ENCODE measurements at regions not wholly inside any gene's neighbourhood (a gene's known extent, or its start where the extent isn't known, plus 50 kb on each side); places are given as distances from the start of the nearest gene placed in this dataset.

DNA sequence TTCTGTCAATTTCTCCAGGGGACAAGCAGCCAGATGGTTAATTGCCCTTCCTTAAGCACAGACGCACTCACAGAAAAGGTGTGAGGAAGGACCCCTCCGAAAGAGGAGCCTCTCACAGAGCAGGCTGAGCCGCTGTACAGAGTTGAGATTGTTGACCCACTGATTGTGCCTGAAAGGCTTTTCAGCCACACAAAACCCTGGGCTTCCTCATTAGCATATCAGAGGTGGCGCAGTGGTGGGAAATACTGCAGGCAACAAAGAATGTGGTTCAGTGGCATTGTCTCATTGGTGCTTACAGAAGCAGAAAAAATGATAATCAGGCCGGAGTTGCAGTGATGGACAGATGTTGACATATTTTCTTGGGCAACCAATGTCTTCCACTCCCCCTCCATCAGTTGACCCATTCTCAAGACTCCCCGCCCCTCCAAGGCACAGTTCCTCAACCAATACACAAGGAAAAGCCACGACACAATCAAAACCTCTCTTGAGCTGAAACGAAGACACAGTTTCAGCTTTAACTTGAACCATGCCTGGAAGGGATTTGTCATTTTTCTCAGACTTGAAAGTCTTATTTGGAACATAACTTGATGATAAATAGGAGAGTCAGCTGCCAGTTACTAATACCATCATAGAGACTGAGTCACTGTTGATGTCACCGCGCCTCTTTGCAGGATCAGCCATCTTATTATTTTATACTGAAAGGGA, 53.1 kb downstream of the ATXN3L start:
- Histone ChIP-seq H3K27me3 (no peaks in the 10 kb centered on the region), H3K4me1 (no peaks in the 10 kb centered on the region), H3K4me3 (ENCODE audit: low read depth, low read length) (no peak overlapping the region), H3K9me3 (no peaks in the 10 kb centered on the region), H3K36me3 (no peaks in the 10 kb centered on the region)
- DNase-seq = no peak
- TF ChIP-seq, protein P1, sequence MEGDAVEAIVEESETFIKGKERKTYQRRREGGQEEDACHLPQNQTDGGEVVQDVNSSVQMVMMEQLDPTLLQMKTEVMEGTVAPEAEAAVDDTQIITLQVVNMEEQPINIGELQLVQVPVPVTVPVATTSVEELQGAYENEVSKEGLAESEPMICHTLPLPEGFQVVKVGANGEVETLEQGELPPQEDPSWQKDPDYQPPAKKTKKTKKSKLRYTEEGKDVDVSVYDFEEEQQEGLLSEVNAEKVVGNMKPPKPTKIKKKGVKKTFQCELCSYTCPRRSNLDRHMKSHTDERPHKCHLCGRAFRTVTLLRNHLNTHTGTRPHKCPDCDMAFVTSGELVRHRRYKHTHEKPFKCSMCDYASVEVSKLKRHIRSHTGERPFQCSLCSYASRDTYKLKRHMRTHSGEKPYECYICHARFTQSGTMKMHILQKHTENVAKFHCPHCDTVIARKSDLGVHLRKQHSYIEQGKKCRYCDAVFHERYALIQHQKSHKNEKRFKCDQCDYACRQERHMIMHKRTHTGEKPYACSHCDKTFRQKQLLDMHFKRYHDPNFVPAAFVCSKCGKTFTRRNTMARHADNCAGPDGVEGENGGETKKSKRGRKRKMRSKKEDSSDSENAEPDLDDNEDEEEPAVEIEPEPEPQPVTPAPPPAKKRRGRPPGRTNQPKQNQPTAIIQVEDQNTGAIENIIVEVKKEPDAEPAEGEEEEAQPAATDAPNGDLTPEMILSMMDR (IDR thresholded peaks at IDR 0.05; ENCODE audit: low read depth, low read length) = no peak

- Histone ChIP-seq H3K27me3 (no peaks in the 10 kb centered on the region), H3K9me3 (no peaks in the 10 kb centered on the region), H3K4me3 (ENCODE audit: low read depth, low read length) (no peak overlapping the region), H3K4me1 (no peaks in the 10 kb centered on the region), H3K36me3 (no peaks in the 10 kb centered on the region)
- TF ChIP-seq, protein P1 (IDR thresholded peaks at IDR 0.05; ENCODE audit: low read depth, low read length) = no peak
- DNase-seq = no peak
Observed at GRCh38 chrX:13265549-13266132, 54.2 kb downstream of the ATXN3L start.

GRCh38 chrX:13265111-13265510, 54.7 kb downstream of the ATXN3L start:
- Histone ChIP-seq H3K36me3 (no peaks in the 10 kb centered on the region), H3K4me3 (ENCODE audit: low read depth, low read length) (no peak overlapping the region), H3K4me1 (no peaks in the 10 kb centered on the region), H3K27me3 (no peaks in the 10 kb centered on the region), H3K9me3 (no peaks in the 10 kb centered on the region)
- TF ChIP-seq, protein P1 (IDR thresholded peaks at IDR 0.05; ENCODE audit: low read depth, low read length) = no peak
- no peak for DNase-seq

- TF ChIP-seq, protein P1 (IDR thresholded peaks at IDR 0.05; ENCODE audit: low read depth, low read length) = no peak
- Histone ChIP-seq H3K4me3 (ENCODE audit: low read depth, low read length) (no peak overlapping the region), H3K27me3 (no peaks in the 10 kb centered on the region), H3K9me3 (no peaks in the 10 kb centered on the region), H3K4me1 (no peaks in the 10 kb centered on the region), H3K36me3 (no peaks in the 10 kb centered on the region)
- DNase-seq = no peak
Observed at GRCh38 chrX:13263560-13264251, 56.1 kb downstream of the ATXN3L start.

GRCh38 chrX:13261348-13261747, 58.5 kb downstream of the ATXN3L start:
- no peaks in the 10 kb centered on the region for H3K36me3 ChIP-seq
- no peaks in the 10 kb centered on the region for H3K27me3 ChIP-seq
- TF ChIP-seq, protein P1 (IDR thresholded peaks at IDR 0.05; ENCODE audit: low read depth, low read length) = no peak
- H3K9me3 ChIP-seq = no peaks in the 10 kb centered on the region
- H3K4me3 ChIP-seq (ENCODE audit: low read depth, low read length) = no peak overlapping the region
- H3K4me1 ChIP-seq = no peaks in the 10 kb centered on the region
- DNase-seq = no peak

DNA sequence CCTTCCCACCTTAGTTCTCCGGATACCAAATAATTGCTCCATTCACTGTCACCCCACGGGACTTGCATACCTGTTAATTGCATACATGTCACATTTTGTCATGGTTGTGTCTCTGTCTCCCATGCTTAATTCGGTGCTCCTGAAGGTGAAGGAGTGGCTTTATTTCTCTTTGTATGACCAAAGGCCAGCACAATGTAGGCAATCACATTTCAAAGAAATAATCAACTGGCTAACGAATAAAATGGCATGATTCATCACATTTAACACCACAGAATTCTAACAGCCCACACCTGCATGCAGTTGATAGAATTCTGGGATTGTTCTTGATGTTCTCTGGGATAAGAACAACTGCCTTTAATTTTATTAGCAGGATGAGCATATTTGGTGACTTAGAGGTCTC, 59.3 kb downstream of the ATXN3L start:
- DNase-seq = no peak
- TF ChIP-seq, protein P1 (IDR thresholded peaks at IDR 0.05; ENCODE audit: low read depth, low read length) = no peak
- Histone ChIP-seq H3K36me3 (no peaks in the 10 kb centered on the region), H3K9me3 (no peaks in the 10 kb centered on the region), H3K4me3 (ENCODE audit: low read depth, low read length) (no peak overlapping the region), H3K4me1 (no peaks in the 10 kb centered on the region), H3K27me3 (no peaks in the 10 kb centered on the region)
